Right lobe of liver (tissue), 6 donors: ENCODE measurements at regions not wholly inside any gene's neighbourhood (a gene's known extent, or its start where the extent isn't known, plus 50 kb on each side); places are given as distances from the start of the nearest gene placed in this dataset.

Experiments
- ATAC-seq, 4 donors: fragments of 200-7000 bp; cut with Tn5 transposase; one replicate each; pipeline ENCODE4 v1.9.1; 2020; ENCODE audit warnings: mild to moderate bottlenecking in 4 of 4, moderate library complexity in 4 of 4
- DNase-seq, 3 donors: peaks; one replicate each; pipeline ENCODE4 v3.0.0-alpha.2; 2020
- H3K27ac ChIP-seq, 3 donors: fragments of 200-600 bp; one replicate each; pipeline ENCODE4 v1.8.0; 2022
- H3K27me3 ChIP-seq, 2 donors: fragments of 200-600 bp; one replicate each; pipeline ENCODE4 v1.8.0; 2022
- H3K36me3 ChIP-seq, 4 donors: fragments of 200-600 bp; sonication (generic) in 1 of 4; one replicate each; pipeline versions ENCODE4 v1.5.1 to v1.8.0; 2017 to 2022; ENCODE audit warnings: control low read depth in 1 of 4
- H3K4me1 ChIP-seq, 4 donors: fragments of 200-600 bp; sonication (generic) in 1 of 4; one replicate each; pipeline versions ENCODE4 v1.5.1 to v1.8.0; 2017 to 2022; ENCODE audit warnings: control low read depth in 1 of 4
- H3K4me3 ChIP-seq, 3 donors: fragments of 200-600 bp; one replicate each; pipeline ENCODE4 v1.8.0; 2022
- H3K9me3 ChIP-seq, 4 donors: fragments of 200-600 bp; sonication (generic) in 1 of 4; one replicate each; pipeline versions ENCODE4 v1.5.1 to v1.8.0; 2017 to 2022; ENCODE audit warnings: control low read depth in 1 of 4
- CTCF ChIP-seq, 4 donors: fragments of 200-600 bp in 3 of 4; fragments of 450-650 bp in 1 of 4; IDR thresholded peaks; one replicate each; pipeline versions ENCODE4 v1.5.1 to v1.8.0; 2016 to 2022; ENCODE audit warnings: antibody characterized with exemption in 4 of 4, mild to moderate bottlenecking in 2 of 4
- POLR2A ChIP-seq: fragments of 450-650 bp; IDR thresholded peaks from one replicate; pipeline ENCODE4 v1.6.1; 2017; ENCODE audit warnings: antibody characterized with exemption, mild to moderate bottlenecking
- whole genome bisulfite sequencing: methylation state at CpG from one replicate; pipeline ENCODE4 v1.1.6; 2018; ENCODE audit warnings: low coverage, low lambda C conversion rate; ENCODE audit not compliant: insufficient coverage; ENCODE audit errors: missing lambda C conversion rate; 5-methylcytosine and 5-hydroxymethylcytosine counted together
- intact Hi-C, 2 donors: fragments of 100-400 bp; cut with DNase I; formaldehyde crosslinking; loops; one replicate each; pipeline versions ENCODE4 v1.11.2 to v1.14.1; 2022
- donor health status: DM: no; HTN: yes; CAD: no.
- donor health status: DM: no; HTN: no; CAD: no.
- donor health status: DM: no; HTN: no; CAD: no.
- donor health status: DM: no; HTN: yes; CAD: no.
- donor health status: DM: no; HTN: yes; CAD: no.

- Histone ChIP-seq H3K27ac (no peak overlapping the region), H3K27me3 (peaks cover 0 to 4% of the 10 kb centered on the region in 2 donors), H3K36me3 (no peaks in the 10 kb centered on the region), H3K9me3 (no peaks in the 10 kb centered on the region), H3K4me1 (no peaks in the 10 kb centered on the region), H3K4me3 (no peak overlapping the region)
- peak; percentile 79 to 86 (median 85) for ATAC-seq
- peak; percentile 46 to 68 (median 54) for DNase-seq
- TF ChIP-seq POLR2A (no peak), CTCF (IDR thresholded peaks at IDR 0.05) (peak; percentile 26 to 61 (median 44))
- 3% methylated on average over 5 of the region's 6 CpGs for WGBS
- intact Hi-C loops, result no loop called here
These were observed 85.0 kb upstream of the ZNF81 start for GRCh38 chrX:47751670-47752069.

GRCh38 chrX:47749185-47749967 is 87.3 kb upstream of the ZNF81 start:
- intact Hi-C loops, result no loop called here
- WGBS, result 25% methylated on average over 5 of the region's 7 CpGs
- TF ChIP-seq POLR2A, result no peak
- TF ChIP-seq CTCF (IDR thresholded peaks at IDR 0.05), result no peak
- Histone ChIP-seq H3K9me3 (no peaks in the 10 kb centered on the region), H3K4me1 (no peaks in the 10 kb centered on the region), H3K36me3 (no peaks in the 10 kb centered on the region), H3K27me3 (peaks cover 0 to 4% of the 10 kb centered on the region in 2 donors), H3K27ac (no peak overlapping the region), H3K4me3 (no peak overlapping the region)
- ATAC-seq (peak in 2 of 4 donors; percentile 34 to 47), DNase-seq (no peak)

- H3K4me3 ChIP-seq, result no peak overlapping the region
- TF ChIP-seq CTCF (IDR thresholded peaks at IDR 0.05), result no peak
- no peak for TF ChIP-seq POLR2A
- peaks cover 0 to 4% of the 10 kb centered on the region in 2 donors for H3K27me3 ChIP-seq
- intact Hi-C loops, result no loop called here
- no peak overlapping the region for H3K27ac ChIP-seq
- H3K9me3 ChIP-seq, result no peaks in the 10 kb centered on the region
- no peaks in the 10 kb centered on the region for H3K4me1 ChIP-seq
- H3K36me3 ChIP-seq, result no peaks in the 10 kb centered on the region
- 54% methylated on average over 4 of the region's 4 CpGs for WGBS
- ATAC-seq (no peak), DNase-seq (no peak)
These were observed 88.1 kb upstream of the ZNF81 start for GRCh38 chrX:47748576-47748975.

- H3K4me1 ChIP-seq, result no peaks in the 10 kb centered on the region
- no peaks in the 10 kb centered on the region for H3K36me3 ChIP-seq
- WGBS, result 29% methylated on average over 3 of the region's 3 CpGs
- no peak for DNase-seq
- H3K9me3 ChIP-seq, result no peaks in the 10 kb centered on the region
- H3K4me3 ChIP-seq, result no peak overlapping the region
- TF ChIP-seq CTCF (IDR thresholded peaks at IDR 0.05) (no peak), POLR2A (no peak)
- no peak for ATAC-seq
- peaks cover 0 to 4% of the 10 kb centered on the region in 2 donors for H3K27me3 ChIP-seq
- no peak overlapping the region for H3K27ac ChIP-seq
- intact Hi-C loops, result no loop called here
These were observed 87.5 kb upstream of the UXT start for GRCh38 chrX:47746446-47746845.
